ENCODE measurements at regions not wholly inside any gene's neighbourhood (a gene's known extent, or its start where the extent isn't known, plus 50 kb on each side); places are given as distances from the start of the nearest gene placed in this dataset.

DNA sequence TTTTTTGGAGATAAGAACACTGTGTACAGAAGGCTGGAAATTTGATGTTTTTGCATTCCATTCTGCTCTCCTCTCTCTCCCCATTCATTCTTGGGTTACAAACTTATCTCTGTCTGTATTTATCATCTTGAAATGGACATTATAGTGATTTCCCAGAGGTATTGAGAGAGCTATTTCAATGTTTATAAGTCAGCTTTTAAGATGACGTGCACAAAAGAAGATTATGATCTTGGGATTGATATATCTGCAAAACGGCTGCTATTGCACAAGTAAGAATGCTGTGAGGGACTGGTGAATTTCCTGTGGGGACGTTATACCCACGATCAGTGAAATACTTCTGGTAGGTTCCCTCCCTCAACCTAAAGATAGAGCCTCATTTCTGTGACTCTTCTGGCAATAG lies 61.0 kb upstream of the DTNA start:
- no peak for TF ChIP-seq SUZ12 (IDR thresholded peaks at IDR 0.05; ENCODE audit: extremely low read depth, insufficient read depth, insufficient read length)
- TF ChIP-seq ZNF274 (IDR thresholded peaks at IDR 0.05; ENCODE audit: low read depth, low read length): no peak
- TF ChIP-seq YY1 (IDR thresholded peaks at IDR 0.05; ENCODE audit: insufficient read depth, insufficient read length): no peak
